ENCODE measurements at regions not wholly inside any gene's neighbourhood (a gene's known extent, or its start where the extent isn't known, plus 50 kb on each side); places are given as distances from the start of the nearest gene placed in this dataset.

GRCh38 chr4:31714238-31714637 lies 994.1 kb downstream of the PCDH7 start:
- no peak overlapping the region for H3K27ac Mint-ChIP-seq

GRCh38 chr4:31715302-31715701 lies 995.1 kb downstream of the PCDH7 start:
- no peaks in the 10 kb centered on the region for H3K36me3 ChIP-seq (replicated peaks in 1 of 2; ENCODE audit: control insufficient read depth in 1 of 2, insufficient read depth in 2 of 2, low read length in 2 of 2)
- whole genome bisulfite sequencing (ENCODE audit: insufficient coverage), result no CpG with 5 or more reads among the region's 1 CpG
- intact Hi-C loops (cut with micrococcal nuclease), result no loop called here

More at GRCh38 chr4:31714238-31714637, 994.1 kb downstream of the PCDH7 start:
- Histone ChIP-seq H3K27me3 (ENCODE audit: control insufficient read depth in 2 of 2, insufficient read depth in 2 of 2, low read length in 2 of 2) (no peaks in the 10 kb centered on the region), H3K4me1 (ENCODE audit: control insufficient read depth in 1 of 2, insufficient read depth in 2 of 2, low read length in 2 of 2) (no peaks in the 10 kb centered on the region), H3K4me2 (replicated peaks; ENCODE audit: extremely low read depth, low read length, poor library complexity, severe bottlenecking) (no peak overlapping the region), H3K9me3 (replicated peaks in 1 of 2; ENCODE audit: control insufficient read depth in 1 of 2, insufficient read depth in 1 of 2, low read length in 2 of 2) (no peaks in the 10 kb centered on the region), H2AFZ (ENCODE audit: insufficient read depth, low read depth, low read length, poor library complexity, severe bottlenecking) (no peak overlapping the region), H3K27ac (ENCODE audit: low read depth in 1 of 2, low read length in 2 of 2) (no peak overlapping the region), H3K9ac (ENCODE audit: insufficient read depth, low read length, poor library complexity, severe bottlenecking) (no peak overlapping the region), H3K79me2 (ENCODE audit: insufficient read depth, low read length) (no peaks in the 10 kb centered on the region), H4K20me1 (ENCODE audit: insufficient read depth, low read length) (no peaks in the 10 kb centered on the region), H3K4me3 (replicated peaks in 1 of 3; ENCODE audit: low read depth in 2 of 3, low read length in 3 of 3) (no peak overlapping the region), H3K36me3 (replicated peaks in 1 of 2; ENCODE audit: control insufficient read depth in 1 of 2, insufficient read depth in 2 of 2, low read length in 2 of 2) (no peaks in the 10 kb centered on the region)
- no peak for TF ChIP-seq CTCF (IDR thresholded peaks at IDR 0.05)
- H3K27me3 Mint-ChIP-seq (ENCODE audit: low read depth in 3 of 3), result no peaks in the 10 kb centered on the region
- H3K4me1 Mint-ChIP-seq, result no peaks in the 10 kb centered on the region
- intact Hi-C loops (cut with micrococcal nuclease), result no loop called here
- DNase-seq, result no peak
- no peaks in the 10 kb centered on the region for H3K36me3 Mint-ChIP-seq
- H3K9me3 Mint-ChIP-seq, result peaks cover 0 to 2% (median 0%) of the 10 kb centered on the region in 7 donors
- no peak overlapping the region for H3K4me3 Mint-ChIP-seq

More at GRCh38 chr4:31715302-31715701, 995.1 kb downstream of the PCDH7 start:
- Histone ChIP-seq H3K9me3 (replicated peaks in 1 of 2; ENCODE audit: control insufficient read depth in 1 of 2, insufficient read depth in 1 of 2, low read length in 2 of 2) (no peaks in the 10 kb centered on the region), H3K27ac (ENCODE audit: low read depth in 1 of 2, low read length in 2 of 2) (no peak overlapping the region), H2AFZ (ENCODE audit: insufficient read depth, low read depth, low read length, poor library complexity, severe bottlenecking) (no peak overlapping the region), H3K79me2 (ENCODE audit: insufficient read depth, low read length) (no peaks in the 10 kb centered on the region), H3K4me2 (replicated peaks; ENCODE audit: extremely low read depth, low read length, poor library complexity, severe bottlenecking) (no peak overlapping the region), H3K9ac (ENCODE audit: insufficient read depth, low read length, poor library complexity, severe bottlenecking) (no peak overlapping the region), H3K27me3 (ENCODE audit: control insufficient read depth in 2 of 2, insufficient read depth in 2 of 2, low read length in 2 of 2) (no peaks in the 10 kb centered on the region), H3K4me3 (replicated peaks in 1 of 3; ENCODE audit: low read depth in 2 of 3, low read length in 3 of 3) (no peak overlapping the region), H3K4me1 (ENCODE audit: control insufficient read depth in 1 of 2, insufficient read depth in 2 of 2, low read length in 2 of 2) (no peaks in the 10 kb centered on the region), H4K20me1 (ENCODE audit: insufficient read depth, low read length) (no peaks in the 10 kb centered on the region)
- Mint-ChIP-seq H3K9me3 (peaks cover 0 to 2% (median 0%) of the 10 kb centered on the region in 7 donors), H3K4me3 (no peak overlapping the region), H3K27me3 (ENCODE audit: low read depth in 3 of 3) (no peaks in the 10 kb centered on the region), H3K36me3 (no peaks in the 10 kb centered on the region), H3K4me1 (no peaks in the 10 kb centered on the region), H3K27ac (no peak overlapping the region)
- DNase-seq, result no peak
- TF ChIP-seq CTCF (IDR thresholded peaks at IDR 0.05), result no peak
